GM19238 (cell line): ENCODE measurements at regions not wholly inside any gene's neighbourhood (a gene's known extent, or its start where the extent isn't known, plus 50 kb on each side); places are given as distances from the start of the nearest gene placed in this dataset.

Experiments used
- DNase-seq: peaks from one replicate; pipeline ENCODE4 v3.0.0; 2011; ENCODE audit warnings: low spot score; ENCODE audit not compliant: insufficient read length

DNA sequence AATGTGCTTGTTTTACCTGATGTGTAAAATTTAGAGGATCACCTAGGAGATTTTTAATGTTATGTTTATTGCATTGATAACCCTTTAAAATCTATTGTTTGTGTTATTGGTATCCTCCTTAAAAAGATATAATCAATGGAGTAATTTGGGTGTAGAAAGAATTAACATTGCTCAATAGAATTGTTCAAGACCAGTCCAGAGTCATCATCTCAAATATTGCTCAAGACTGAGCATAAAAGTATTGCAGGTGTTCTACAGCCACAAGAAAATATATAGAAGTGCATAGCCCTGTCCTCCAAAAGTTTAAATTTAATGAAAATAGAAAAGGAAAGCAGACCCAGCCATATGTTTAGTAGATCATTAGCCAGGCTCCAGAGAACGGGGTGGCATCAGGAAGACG is 102.5 kb upstream of the ARID2 start:
- DNase-seq = no peak

DNA sequence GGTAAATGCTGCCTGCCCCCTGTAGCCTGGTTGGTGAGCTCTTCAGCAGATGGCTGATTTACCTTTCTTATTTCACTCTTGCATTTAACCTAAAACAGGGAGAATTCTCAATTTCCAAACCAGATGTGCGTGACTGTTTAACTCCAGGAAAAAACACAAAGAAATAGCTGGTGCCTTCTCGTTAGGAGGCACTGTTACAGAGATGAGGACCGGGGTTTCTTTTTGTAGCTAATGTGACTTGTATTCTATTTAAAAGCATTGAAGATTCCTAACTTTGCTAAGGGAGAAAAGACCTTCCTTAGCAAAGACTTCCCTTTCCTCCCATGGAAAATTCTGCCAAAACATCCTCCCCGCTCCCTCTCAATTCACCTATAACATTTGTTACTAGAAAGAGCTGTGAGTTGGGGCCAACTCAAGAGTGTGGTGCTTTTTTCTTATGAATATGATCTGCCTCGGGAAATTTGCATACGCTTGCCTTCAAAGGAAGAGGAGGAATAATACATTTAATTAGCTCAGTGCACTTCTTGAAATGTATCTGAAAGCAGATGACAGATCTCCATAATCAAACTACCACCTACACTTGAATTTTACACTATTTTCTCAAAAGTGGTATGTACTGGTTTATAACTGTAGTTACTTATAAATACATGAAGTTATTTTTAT is 102.0 kb upstream of the ARID2 start:
- no peak for DNase-seq

DNA sequence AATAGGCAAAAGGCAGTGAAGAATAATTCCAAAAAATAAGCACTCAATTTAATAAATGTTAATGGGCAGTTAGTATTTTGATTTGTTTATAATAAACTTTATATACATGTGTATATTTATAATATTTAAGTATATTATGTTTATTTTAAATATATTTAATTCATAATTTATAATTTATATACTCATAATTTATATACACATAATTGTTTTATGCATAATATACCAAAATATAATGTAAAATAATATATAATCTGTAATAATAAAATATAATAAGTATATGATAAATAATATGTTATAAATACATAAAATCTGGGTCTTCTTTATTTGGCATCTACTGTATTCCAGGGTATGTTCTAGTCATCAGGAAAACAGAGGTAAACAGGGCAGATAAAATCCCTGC is 100.2 kb upstream of the ARID2 start:
- DNase-seq = no peak

DNA sequence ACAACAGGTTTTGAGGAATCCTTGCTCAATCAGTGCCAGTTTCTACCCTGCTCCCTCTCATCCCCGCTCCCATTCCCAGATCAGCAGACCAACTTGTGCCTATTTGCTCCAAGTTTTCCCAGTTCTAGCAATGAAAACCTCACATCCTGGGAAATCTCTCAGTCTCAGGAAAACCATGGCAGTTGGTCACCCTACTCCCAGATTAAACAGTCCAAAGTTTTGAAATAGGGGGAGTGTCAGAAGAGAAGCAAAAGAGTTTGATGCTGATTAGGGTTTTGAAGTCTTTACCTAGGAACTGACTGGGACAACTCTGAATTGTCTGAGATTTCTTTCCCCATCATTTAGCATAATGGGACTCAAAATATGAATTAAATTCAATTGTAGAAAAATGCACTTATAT is 95.8 kb upstream of the ARID2 start:
- DNase-seq = no peak

DNA sequence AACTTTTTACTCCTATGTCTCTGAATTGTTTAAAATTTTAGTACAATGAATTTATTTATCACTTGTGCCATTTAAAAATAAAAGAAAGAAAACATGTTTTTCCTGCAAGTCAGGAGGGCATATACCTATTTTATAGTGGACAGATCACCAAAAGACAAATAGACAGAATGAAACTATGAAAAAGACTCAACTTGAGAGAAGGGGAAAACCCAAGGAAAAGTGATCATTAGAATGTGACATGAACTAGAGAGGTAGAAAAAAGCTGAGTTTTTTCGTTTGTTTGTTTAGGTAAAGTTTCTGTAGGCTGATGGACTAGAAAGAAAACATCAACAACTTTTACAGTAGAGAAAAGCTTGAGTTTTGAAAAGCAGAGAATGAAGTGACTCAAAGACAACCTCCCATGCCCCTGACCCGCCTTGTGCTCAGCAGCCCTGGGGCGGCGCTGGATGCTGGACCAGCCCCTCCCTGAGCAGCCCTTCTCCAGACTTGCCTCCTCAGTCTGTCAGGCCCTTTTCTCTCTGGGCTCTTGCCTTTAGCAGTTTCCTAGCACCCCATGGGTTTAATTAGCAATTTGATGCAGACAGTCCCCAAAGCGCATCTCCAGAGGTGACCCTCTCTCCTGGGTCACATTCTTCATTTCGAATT is 95.1 kb upstream of the ARID2 start:
- no peak for DNase-seq

DNA sequence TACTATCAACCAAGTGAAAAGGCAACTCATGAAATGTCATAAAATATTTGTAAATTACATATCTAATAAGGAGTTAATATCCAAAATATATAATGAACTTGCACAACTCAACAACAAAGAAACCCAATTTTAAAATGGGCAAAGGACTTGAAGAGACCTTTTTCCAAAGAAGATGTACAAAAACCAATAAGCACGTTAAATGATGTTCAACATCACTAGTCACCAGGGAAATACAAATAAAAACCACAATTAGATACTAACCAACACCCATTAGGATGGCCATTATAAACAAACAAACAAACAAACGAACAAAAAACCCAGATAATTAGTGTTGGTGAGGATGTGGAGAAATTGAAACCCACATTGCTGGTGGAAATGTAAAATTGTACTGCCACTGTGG is 92.3 kb upstream of the ARID2 start:
- DNase-seq = no peak

DNA sequence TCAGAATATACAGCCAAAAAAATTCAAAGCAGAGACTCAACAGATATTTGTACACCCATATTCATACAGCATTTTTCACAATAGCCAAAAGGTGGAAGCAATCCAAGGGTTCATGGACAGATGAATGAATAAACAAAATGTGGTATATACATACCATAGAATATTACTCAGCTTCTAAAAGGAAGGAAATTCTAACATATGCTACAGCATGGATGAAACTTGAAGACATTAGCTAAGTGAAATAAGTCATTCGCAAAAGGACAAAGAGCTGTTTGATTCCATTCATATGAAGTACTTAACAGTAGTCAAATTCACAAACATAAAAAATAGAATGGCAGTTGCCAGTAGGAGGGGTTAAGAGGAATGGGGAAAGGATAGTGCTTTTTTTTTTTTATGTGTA is 91.8 kb upstream of the ARID2 start:
- no peak for DNase-seq

DNA sequence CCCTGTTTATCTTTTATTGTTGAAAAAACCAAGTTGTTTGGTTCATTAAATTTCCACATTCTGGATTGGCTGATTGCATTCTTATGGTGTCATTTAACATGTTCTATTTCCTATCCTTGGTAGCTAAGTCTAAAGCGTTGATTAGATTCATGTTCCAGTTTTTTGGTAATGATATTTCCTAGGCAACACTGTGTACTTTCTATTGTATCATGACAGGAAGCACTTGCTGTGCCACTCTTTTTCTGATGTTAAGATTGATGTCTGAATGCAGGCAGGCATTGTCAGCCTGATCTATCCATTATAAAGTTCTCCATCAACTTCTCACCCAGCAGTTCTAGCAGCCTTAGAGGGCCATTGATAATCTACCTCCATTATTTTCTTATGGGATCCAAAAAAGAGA is 91.1 kb upstream of the ARID2 start:
- DNase-seq = no peak

DNA sequence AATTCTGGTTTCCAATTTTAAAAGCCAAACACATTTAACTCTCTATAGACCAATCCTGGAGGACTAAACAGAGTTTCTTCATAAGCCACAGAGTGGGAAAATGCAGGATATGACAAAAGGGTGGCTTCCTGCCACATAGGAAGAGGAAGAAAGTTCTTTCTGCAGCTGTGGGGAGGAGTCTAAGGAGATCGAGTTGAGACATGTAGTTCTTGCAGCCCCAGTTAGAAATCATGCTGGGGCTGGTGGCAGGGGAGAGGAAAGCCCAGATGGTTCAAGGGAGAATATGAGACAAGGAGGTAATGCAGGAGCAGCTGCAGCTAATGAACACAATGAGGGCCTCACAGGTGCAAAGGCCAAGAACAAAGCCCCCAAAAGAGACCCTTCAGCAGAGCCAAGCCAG is 85.0 kb upstream of the ARID2 start:
- no peak for DNase-seq

DNA sequence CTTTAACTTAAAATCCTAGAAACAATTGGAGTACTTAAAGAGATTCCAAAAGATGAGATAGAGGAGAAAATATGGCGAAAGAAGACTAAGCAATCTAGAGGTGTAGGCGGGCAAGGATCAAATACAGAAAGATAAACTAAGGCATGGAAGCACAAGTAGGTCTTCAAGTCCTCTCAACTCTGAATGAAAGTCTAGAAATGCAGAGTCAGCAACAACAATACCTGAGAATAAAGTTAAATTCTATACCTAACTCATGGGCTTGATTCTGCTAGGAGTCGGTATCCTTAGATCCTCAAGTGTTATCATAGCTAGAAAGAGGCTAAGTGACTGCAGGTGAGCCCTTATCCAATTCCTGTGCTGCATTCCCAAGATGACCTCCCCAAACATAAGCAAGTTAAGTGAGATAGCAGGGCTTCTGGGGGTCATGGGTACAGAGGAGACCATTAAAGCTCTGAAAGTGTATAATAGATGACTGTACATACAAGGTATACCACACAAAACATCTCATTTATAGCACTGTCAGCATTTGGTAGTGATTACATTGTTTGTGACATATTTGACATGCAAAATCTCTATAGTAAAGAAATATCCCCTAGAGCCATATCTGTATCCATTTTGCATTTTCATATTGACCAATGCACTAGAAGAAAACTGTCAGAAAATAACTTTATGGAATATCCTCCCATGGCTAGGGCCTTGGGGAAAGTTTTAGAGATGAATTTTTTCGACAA is 82.5 kb upstream of the ARID2 start:
- DNase-seq = no peak

DNA sequence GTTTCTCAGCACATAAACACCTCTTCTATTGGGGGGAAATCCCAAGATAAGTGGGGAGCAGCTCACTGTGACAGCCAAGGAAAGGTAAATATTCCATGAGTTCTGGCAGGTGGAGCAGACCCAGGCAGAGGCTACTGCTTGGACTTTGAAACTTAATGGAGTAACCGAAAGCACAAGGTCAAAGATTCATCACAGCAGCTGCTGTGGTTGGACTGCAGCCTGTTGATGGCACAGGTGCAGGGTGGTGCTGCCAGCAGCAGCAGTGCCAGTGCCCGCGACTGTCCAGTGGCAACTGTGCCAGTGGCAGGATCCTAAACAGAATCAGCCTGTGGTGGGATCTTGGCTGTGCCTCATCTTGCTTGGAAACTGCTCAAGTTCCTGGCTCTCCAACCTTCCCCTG is 81.4 kb upstream of the ARID2 start:
- no peak for DNase-seq

DNA sequence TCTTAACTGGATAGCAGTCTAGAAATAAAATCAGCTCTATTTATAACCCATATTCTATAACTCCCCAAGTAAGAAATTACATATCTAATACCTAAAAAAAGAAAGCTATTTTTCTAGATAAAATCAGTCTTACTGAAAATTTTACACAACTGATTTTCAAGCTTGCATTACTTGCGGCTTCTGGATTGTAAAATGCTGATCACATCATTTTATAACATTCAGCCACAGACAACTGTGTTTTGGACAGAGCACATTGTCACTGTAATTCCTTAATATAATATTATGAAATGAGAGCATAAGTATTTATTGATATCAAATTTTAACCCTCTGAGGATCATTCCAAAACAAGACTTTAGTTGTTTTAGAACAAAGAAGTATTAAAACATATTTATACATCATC is 78.5 kb upstream of the ARID2 start:
- DNase-seq = no peak

DNA sequence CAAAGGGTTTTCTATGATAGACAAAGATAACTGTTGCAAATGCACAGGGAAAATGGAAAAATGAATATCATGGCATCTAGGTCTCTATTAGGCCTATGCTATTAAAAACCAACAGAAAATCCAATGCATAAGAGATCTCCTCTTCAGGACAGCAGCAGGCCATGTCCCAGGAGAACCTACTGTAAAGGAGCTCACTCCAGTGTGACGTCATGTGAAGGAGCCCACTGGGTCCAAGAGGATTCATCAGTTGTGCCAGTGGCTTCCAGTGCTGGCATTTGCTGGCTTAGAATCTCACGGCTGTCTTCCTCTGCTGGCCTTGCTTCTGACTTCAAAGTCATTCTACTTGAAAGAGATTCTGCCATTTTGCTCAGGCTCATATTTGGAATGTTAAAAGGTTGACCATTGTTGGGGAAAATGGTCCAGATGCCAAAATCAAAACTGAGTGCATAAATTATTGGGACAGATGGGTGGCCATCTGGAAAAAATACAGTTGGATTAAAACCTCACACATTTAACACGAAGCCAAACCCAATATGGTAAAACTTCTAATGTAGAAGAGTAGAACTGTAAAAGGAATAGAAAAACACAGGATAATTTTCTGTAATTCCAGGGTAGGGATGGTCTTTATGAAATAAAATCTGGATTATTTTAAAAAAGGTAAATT is 75.4 kb upstream of the ARID2 start:
- no peak for DNase-seq

DNA sequence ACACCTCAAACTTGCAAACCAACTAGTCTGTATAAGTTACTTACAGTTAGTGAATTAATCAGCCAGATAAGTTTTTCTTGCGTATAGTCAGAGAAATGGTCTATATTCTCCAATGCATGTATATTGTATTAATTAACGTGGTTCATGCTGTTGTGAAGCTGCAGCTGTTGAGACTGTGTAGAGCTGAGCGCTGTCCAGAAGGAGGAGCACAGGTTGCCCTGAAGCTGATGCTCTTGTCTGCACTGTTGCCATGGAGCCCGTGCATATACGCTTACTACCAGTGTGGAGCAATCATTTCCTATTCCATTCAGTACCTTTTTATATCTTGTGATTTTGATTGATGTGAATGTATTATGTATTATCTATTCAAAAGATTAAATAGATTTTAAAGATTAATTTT is 74.3 kb upstream of the ARID2 start:
- DNase-seq = no peak

DNA sequence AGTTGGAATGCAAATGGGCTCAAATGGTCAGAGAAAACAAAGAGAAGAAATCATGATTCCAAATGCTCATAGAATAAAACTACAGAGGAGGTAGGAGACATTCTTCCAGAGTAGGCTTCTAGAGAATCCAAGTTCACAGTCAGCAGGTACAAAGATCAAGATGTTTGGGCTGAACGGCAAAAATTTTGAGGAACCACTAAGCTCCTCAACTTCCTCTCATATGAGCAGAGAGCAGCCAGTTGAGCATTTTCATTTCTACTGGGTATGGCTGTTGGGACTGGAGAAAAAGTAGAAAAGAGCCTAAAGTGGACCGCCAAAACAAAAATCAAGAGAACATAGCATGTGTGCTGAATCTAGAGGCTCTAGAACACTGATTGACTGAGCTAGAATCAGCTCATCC is 73.8 kb upstream of the ARID2 start:
- DNase-seq = no peak

DNA sequence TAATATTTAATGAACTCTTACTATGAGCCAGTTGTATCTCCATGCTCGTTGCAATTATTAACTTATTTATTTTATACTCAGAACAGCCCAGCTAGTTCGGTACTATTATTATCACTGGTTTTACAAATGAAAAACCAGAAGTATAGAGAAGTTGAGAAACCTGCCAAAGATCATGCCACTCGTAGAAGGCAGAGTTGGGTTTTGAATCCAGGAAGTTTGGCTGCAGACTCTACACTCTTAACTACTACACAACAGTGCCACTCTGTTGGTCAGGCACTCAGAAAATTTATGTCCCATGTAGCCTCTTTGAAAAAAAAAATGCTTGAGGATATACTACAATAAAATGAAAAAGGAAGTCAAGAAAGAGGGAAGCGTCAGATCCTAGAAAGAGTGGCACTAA is 71.5 kb upstream of the ARID2 start:
- DNase-seq = no peak

DNA sequence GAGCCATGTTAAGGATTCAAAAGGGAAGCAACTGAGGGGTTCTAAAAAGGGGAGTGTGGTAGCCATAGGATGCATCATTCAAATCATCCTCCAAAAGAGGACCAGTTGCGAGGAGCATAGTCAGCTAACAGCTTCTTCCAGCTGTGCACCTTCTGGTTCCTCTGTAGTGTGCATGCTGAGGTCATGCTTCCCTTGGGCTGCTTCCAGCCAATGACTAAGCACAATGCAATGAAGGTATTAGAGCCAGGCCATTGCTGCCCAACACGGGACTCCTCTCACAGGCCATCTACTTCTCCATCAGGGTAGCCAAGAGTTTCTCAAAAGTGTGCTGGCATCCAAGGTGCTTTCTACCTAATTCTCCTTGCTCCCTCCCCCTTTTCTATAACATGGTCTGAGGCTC is 69.2 kb upstream of the ARID2 start:
- DNase-seq = no peak

DNA sequence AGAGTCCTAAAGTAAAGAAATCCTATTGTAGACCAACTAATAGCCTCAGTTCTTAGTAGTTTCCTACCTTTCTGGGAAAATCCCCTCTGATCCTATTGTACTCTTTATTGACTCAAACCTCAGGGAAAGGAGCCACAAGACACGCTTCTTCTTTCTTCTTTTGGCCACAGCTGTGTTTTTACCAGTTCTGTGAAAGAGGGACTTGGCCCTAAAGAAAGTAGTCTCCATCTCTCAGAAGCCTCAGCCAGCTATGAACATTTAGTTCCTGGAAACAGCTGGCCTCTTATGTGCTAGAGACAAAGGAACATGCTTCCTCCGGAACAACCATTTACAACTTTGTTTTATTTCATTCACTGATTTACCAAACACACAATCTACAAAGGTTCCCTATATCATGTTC is 66.1 kb upstream of the ARID2 start:
- DNase-seq = no peak

DNA sequence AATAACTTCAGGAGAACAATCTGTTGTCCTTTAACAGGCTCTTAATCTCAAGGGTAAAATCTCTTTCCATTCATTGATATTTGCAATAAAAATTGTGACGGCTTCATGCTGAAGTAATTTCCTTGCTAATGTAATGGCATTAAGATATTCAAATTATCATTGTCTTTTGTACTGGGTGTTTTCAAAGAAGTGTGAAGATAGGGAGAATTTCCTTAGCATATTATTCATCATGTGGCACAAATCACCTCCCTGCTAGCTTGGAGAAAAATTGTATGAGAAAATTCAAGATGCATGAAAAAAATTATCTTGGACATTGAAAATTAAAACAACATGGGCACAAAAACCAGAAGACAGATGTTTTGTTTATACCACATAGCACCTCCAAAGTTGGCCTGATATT is 63.6 kb upstream of the ARID2 start:
- DNase-seq = no peak

DNA sequence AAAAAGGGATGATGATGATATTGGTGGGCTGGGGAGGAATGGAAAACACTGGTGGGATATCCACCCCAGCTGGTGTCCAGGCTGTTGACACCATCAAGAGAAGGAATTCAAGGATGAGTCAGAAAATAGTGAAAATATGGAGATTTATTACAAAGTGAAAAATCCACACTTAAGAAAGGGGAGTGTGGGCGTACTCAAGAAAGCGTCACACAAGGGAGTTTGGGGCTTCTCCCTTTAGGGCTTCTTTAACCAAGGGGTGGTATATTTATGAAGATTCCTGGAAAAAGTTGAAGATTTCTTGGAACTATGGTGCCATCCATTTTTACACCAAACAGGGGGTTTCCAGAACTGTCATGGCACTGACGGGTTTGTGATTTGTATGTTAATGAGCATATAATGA is 63.1 kb upstream of the ARID2 start:
- DNase-seq = no peak

DNA sequence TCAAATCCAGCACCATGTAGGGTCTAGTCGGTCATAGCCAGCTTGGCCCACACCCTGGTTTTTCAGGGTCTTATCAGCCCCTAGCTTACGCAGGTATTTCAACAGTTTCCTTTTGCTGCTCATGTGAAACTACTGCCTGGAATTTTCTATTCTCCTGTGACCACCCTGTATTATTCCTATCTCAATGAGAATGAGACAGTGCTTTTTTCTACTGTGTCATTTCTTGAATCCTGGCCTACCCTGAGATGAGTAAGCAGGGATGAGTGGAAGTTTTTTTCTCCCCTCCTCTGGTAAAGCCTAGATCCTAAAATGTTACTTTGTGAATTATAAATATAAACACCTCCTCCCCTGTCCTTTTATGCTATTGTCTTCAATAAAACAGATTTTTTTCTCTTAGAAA is 62.7 kb upstream of the ARID2 start:
- DNase-seq = no peak

DNA sequence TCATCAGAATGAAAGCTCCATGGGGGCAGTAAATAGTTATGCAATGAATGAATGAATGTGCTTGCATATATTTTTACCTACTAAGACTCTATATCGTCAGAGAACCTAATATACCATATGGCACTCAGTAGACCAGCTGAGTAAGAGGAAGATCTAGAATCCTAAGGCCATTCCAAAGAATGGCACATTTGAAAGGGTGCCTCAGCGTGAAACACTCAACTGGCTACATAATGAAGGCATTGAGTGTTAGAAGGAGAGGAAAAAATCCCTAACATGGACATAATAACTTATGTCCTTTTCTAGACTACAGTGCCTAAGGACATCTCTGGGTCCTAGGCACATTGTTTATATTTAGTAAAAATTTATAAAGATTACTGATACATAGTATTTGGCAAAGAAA is 61.7 kb upstream of the ARID2 start:
- no peak for DNase-seq

DNA sequence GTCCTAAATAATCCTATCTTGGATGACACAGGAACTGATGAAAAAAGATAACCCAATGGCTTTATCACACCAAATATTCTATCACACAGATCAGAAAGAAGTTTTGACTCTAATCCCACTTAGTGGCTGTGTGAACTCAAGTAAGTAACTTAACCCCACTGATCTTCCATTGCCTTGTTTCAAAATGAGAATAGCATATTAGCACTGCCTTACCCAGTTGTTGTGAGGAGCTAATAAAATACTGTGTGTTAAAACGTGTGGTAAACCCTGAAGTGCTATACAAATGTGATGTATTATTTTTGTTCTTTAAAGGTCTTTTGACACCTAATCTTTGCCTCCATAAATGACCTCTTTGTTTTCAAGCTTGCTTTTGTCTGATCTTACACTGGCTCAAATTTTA is 60.9 kb upstream of the ARID2 start:
- no peak for DNase-seq
